ENCODE measurements at regions not wholly inside any gene's neighbourhood (a gene's known extent, or its start where the extent isn't known, plus 50 kb on each side); places are given as distances from the start of the nearest gene placed in this dataset.
"Not testable (repeated sequence)": the region's sequence is repeated elsewhere in the genome, so short reads cannot be mapped to it uniquely, and the experiment has no call there.

- no peak for DNase-seq (ENCODE audit: low read depth)
Measured at GRCh38 chr3:74978684-74979083, 364.2 kb upstream of the CNTN3 start.

GRCh38 chr3:74985028-74985904 lies 370.8 kb upstream of the CNTN3 start:
- DNase-seq (ENCODE audit: low read depth): not testable (repeated sequence)

- DNase-seq (ENCODE audit: low read depth): no peak
Measured at GRCh38 chr3:74988095-74988494, 373.6 kb upstream of the CNTN3 start.

GRCh38 chr3:74992898-74993297 lies 378.4 kb upstream of the CNTN3 start:
- DNase-seq (ENCODE audit: low read depth): no peak

- DNase-seq (ENCODE audit: low read depth): no peak
Measured at GRCh38 chr3:75001330-75001729, 386.9 kb upstream of the CNTN3 start.

- DNase-seq (ENCODE audit: low read depth): no peak
Measured at GRCh38 chr3:75012791-75013331, 398.4 kb upstream of the CNTN3 start.

- DNase-seq (ENCODE audit: low read depth): no peak
Measured at GRCh38 chr3:75014008-75014407, 399.5 kb upstream of the CNTN3 start.

GRCh38 chr3:75015280-75015679 lies 400.8 kb upstream of the CNTN3 start:
- no peak for DNase-seq (ENCODE audit: low read depth)

- no peak for DNase-seq (ENCODE audit: low read depth)
Measured at GRCh38 chr3:75035146-75035545, 420.7 kb upstream of the CNTN3 start.

- no peak for DNase-seq (ENCODE audit: low read depth)
Measured at GRCh38 chr3:75042941-75043340, 428.5 kb upstream of the CNTN3 start.

- no peak for DNase-seq (ENCODE audit: low read depth)
Measured at GRCh38 chr3:75048650-75049049, 434.2 kb upstream of the CNTN3 start.

GRCh38 chr3:75049533-75049932 lies 435.1 kb upstream of the CNTN3 start:
- DNase-seq (ENCODE audit: low read depth): no peak

- no peak for DNase-seq (ENCODE audit: low read depth)
Measured at GRCh38 chr3:75059120-75059519, 444.7 kb upstream of the CNTN3 start.

GRCh38 chr3:75061806-75062205 lies 447.3 kb upstream of the CNTN3 start:
- DNase-seq (ENCODE audit: low read depth): no peak

- no peak for DNase-seq (ENCODE audit: low read depth)
Measured at GRCh38 chr3:75075158-75075557, 460.7 kb upstream of the CNTN3 start.

GRCh38 chr3:75076481-75076880 lies 462.0 kb upstream of the CNTN3 start:
- DNase-seq (ENCODE audit: low read depth): no peak

GRCh38 chr3:75078290-75078689 lies 463.8 kb upstream of the CNTN3 start:
- no peak for DNase-seq (ENCODE audit: low read depth)

GRCh38 chr3:75082845-75083244 lies 468.4 kb upstream of the CNTN3 start:
- no peak for DNase-seq (ENCODE audit: low read depth)

GRCh38 chr3:75089841-75090240 lies 475.4 kb upstream of the CNTN3 start:
- no peak for DNase-seq (ENCODE audit: low read depth)

- no peak for DNase-seq (ENCODE audit: low read depth)
Measured at GRCh38 chr3:75101329-75102147, 487.1 kb upstream of the CNTN3 start.

GRCh38 chr3:75110741-75111140 lies 496.3 kb upstream of the CNTN3 start:
- no peak for DNase-seq (ENCODE audit: low read depth)

- no peak for DNase-seq (ENCODE audit: low read depth)
Measured at GRCh38 chr3:75115695-75116094, 501.2 kb upstream of the CNTN3 start.

GRCh38 chr3:75118779-75119178 lies 504.3 kb upstream of the CNTN3 start:
- DNase-seq (ENCODE audit: low read depth): no peak

Measured in GM04504 (cell line).